MM.1S (cell line): ENCODE measurements at regions not wholly inside any gene's neighbourhood (a gene's known extent, or its start where the extent isn't known, plus 50 kb on each side); places are given as distances from the start of the nearest gene placed in this dataset.
A peak's percentile ranks its signal among the peaks of the same experiment; 100 is the strongest.

Source experiments
- DNase-seq: peaks from one replicate; pipeline ENCODE4 v3.0.0-alpha.2; 2015
- H2AFZ ChIP-seq: fragments of 300-600 bp; sonication (generic); 2 replicates; pipeline ENCODE4 v1.6.0; 2016; ENCODE audit warnings: antibody characterized with exemption, low read length
- H3F3A ChIP-seq: fragments of 300-600 bp; sonication (generic); 2 replicates; pipeline ENCODE4 v1.6.1; 2016; ENCODE audit warnings: mild to moderate bottlenecking, antibody characterized with exemption, low read length, moderate library complexity, mixed read lengths; ENCODE audit not compliant: insufficient read depth
- H3K27ac ChIP-seq: fragments of 300-600 bp; sonication (generic); 2 replicates; pipeline ENCODE4 v1.5.1; 2016; ENCODE audit warnings: mild to moderate bottlenecking, low read length
- H3K27me3 ChIP-seq: fragments of 300-600 bp; sonication (generic); replicated peaks from 2 replicates; pipeline ENCODE4 v1.6.0; 2016; ENCODE audit warnings: low read length; ENCODE audit not compliant: insufficient read depth
- H3K36me3 ChIP-seq: fragments of 300-600 bp; sonication (generic); replicated peaks from 2 replicates; pipeline ENCODE4 v1.6.1; 2016; ENCODE audit warnings: mild to moderate bottlenecking, low read length, mixed read lengths; ENCODE audit not compliant: insufficient read depth
- H3K4me1 ChIP-seq: fragments of 300-600 bp; sonication (generic); 2 replicates; pipeline ENCODE4 v1.6.1; 2016; ENCODE audit warnings: low read length, mixed read lengths
- H3K4me2 ChIP-seq: fragments of 300-600 bp; sonication (generic); 2 replicates; pipeline ENCODE4 v1.6.0; 2016; ENCODE audit warnings: low read depth, low read length
- H3K4me3 ChIP-seq: fragments of 300-600 bp; sonication (generic); 2 replicates; pipeline ENCODE4 v1.5.1; 2016; ENCODE audit warnings: low read length, mixed read lengths
- H3K79me2 ChIP-seq: fragments of 300-600 bp; sonication (generic); 2 replicates; pipeline ENCODE4 v1.6.1; 2016; ENCODE audit warnings: mixed run types, low read length, mixed read lengths
- H3K9ac ChIP-seq: fragments of 300-600 bp; sonication (generic); 2 replicates; pipeline ENCODE4 v1.6.1; 2016; ENCODE audit warnings: low read length, mixed read lengths
- H3K9me2 ChIP-seq: fragments of 300-600 bp; sonication (generic); replicated peaks from 2 replicates; pipeline ENCODE4 v1.6.1; 2016; ENCODE audit warnings: mild to moderate bottlenecking, low read length, mixed read lengths; ENCODE audit not compliant: insufficient read depth
- H3K9me3 ChIP-seq: fragments of 300-600 bp; sonication (generic); replicated peaks from 2 replicates; pipeline ENCODE4 v1.6.1; 2016; ENCODE audit warnings: mild to moderate bottlenecking, low read length, mixed read lengths; ENCODE audit not compliant: insufficient read depth
- H4K20me1 ChIP-seq: fragments of 300-600 bp; sonication (generic); 2 replicates; pipeline ENCODE4 v1.6.1; 2016; ENCODE audit warnings: mild to moderate bottlenecking, low read length, moderate library complexity, mixed read lengths; ENCODE audit not compliant: insufficient read depth
- EZH2 ChIP-seq: fragments of 300-600 bp; sonication (generic); optimal IDR thresholded peaks from 2 replicates; pipeline ENCODE3; 2017; ENCODE audit warnings: low read depth, mild to moderate bottlenecking, antibody characterized with exemption, low read length, mixed read lengths
- EZH2phosphoT487 ChIP-seq: fragments of 300-600 bp; sonication (generic); IDR thresholded peaks from 2 replicates; pipeline ENCODE4 v1.6.1; 2018; ENCODE audit warnings: antibody characterized with exemption, low read length
- TF ChIP-seq, protein P1 (sequence below): fragments of 300-600 bp; sonication (generic); IDR thresholded peaks from 2 replicates; pipeline ENCODE4 v1.5.1; 2016; ENCODE audit warnings: antibody characterized with exemption, low read length, mixed read lengths

DNA sequence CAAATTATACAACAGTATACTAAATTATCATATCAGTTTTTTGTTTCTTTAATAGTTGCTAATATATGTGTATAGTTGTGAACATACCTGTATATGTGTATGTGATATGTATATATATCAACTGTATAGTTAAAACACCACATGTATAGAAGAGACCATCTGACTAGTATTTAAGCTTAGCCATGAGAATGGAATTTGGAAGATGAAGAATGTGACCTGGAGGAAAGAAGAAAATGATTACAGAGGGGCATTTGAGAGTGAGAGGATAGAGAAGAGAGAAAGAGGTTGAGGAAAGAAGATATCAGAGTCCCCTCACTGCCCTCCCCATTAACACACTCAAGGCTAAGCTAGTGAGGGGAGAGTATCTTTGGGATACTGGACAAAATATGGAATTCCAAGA, 335.9 kb downstream of the BCKDHB start:
- no peaks in the 10 kb centered on the region for H3K79me2 ChIP-seq
- no peak overlapping the region for H3K27ac ChIP-seq
- peaks cover 4% of the 10 kb centered on the region; the same call in 1 of the 2 replicates for H3F3A ChIP-seq
- no peaks in the 10 kb centered on the region for H3K9me2 ChIP-seq
- H3K36me3 ChIP-seq, result no peaks in the 10 kb centered on the region
- H3K27me3 ChIP-seq, result no peaks in the 10 kb centered on the region
- no peak overlapping the region for H3K9ac ChIP-seq
- H2AFZ ChIP-seq, result no peak overlapping the region
- TF ChIP-seq EZH2, result no peak
- H4K20me1 ChIP-seq, result no peaks in the 10 kb centered on the region
- no peak overlapping the region for H3K4me2 ChIP-seq
- H3K9me3 ChIP-seq, result no peaks in the 10 kb centered on the region
- no peak overlapping the region for H3K4me3 ChIP-seq
- peaks cover 7% of the 10 kb centered on the region; the same call in 1 of the 2 replicates for H3K4me1 ChIP-seq
- no peak for DNase-seq

DNA sequence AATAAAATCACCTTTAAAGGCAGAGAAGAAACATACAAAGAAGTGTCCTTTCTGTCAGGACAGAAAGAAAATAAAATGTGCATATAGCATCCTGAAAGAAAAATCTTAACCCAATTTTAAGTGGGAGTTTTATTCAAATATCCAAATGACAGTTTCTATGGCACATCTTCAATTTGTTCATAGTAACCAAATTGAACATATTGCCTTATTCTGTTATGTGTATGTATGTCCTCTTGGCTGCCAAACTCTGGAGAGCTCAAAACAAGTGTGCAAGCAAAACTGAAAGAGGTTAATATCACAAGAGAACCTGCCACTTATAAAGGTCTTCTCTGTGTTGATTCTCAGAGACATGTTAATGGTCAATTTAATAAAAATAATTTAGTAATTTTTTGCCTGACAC, 334.7 kb downstream of the BCKDHB start:
- Histone ChIP-seq H3F3A (peaks cover 4% of the 10 kb centered on the region; the same call in 1 of the 2 replicates), H2AFZ (no peak overlapping the region), H3K36me3 (no peaks in the 10 kb centered on the region), H4K20me1 (no peaks in the 10 kb centered on the region), H3K4me2 (peak overlapping the region; percentile 11; the same call in 1 of the 2 replicates), H3K27me3 (no peaks in the 10 kb centered on the region), H3K79me2 (no peaks in the 10 kb centered on the region), H3K9me3 (no peaks in the 10 kb centered on the region), H3K4me1 (peaks cover 7% of the 10 kb centered on the region; the same call in 1 of the 2 replicates), H3K9ac (no peak overlapping the region), H3K4me3 (no peak overlapping the region), H3K9me2 (no peaks in the 10 kb centered on the region), H3K27ac (peak overlapping the region; percentile 23; the same call in 1 of the 2 replicates)
- TF ChIP-seq EZH2 (no peak), EZH2phosphoT487 (no peak)
- TF ChIP-seq, protein P1, sequence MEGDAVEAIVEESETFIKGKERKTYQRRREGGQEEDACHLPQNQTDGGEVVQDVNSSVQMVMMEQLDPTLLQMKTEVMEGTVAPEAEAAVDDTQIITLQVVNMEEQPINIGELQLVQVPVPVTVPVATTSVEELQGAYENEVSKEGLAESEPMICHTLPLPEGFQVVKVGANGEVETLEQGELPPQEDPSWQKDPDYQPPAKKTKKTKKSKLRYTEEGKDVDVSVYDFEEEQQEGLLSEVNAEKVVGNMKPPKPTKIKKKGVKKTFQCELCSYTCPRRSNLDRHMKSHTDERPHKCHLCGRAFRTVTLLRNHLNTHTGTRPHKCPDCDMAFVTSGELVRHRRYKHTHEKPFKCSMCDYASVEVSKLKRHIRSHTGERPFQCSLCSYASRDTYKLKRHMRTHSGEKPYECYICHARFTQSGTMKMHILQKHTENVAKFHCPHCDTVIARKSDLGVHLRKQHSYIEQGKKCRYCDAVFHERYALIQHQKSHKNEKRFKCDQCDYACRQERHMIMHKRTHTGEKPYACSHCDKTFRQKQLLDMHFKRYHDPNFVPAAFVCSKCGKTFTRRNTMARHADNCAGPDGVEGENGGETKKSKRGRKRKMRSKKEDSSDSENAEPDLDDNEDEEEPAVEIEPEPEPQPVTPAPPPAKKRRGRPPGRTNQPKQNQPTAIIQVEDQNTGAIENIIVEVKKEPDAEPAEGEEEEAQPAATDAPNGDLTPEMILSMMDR, result no peak
- no peak for DNase-seq

DNA sequence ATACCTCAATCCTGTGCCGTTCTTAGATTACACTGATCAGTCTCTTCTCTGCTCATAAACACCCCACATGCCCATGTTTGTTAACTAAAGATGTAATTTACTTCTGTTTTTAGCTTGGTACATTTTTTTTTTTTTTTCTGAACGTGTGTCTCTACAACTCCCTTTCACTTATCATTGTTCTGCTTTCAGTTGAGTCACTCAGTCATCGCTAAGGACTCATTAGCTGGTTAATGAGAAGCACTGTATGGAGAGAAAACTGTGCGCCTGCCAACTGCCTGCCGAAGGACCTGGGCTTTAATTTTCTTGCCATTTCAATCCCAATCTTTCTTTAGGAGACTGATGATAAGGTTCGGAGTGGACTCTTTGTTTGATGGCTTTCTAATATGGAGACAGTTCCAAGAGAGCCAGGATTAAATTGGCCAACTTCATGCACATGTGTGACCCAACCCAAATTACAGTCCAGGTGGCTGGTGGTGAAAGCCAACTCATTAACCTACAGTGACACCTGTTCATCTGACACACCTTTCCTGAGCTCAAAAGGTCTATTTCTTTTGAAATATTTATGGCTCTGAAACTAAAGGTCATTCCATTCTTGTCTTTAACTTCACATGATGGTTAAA, 334.1 kb downstream of the BCKDHB start:
- no peak overlapping the region for H2AFZ ChIP-seq
- H3K9me3 ChIP-seq, result no peaks in the 10 kb centered on the region
- no peaks in the 10 kb centered on the region for H3K9me2 ChIP-seq
- peaks cover 7% of the 10 kb centered on the region; the same call in 1 of the 2 replicates for H3K4me1 ChIP-seq
- H3F3A ChIP-seq, result peaks cover 4% of the 10 kb centered on the region; the same call in 1 of the 2 replicates
- no peak overlapping the region for H3K4me3 ChIP-seq
- TF ChIP-seq, protein P1, result no peak
- no peak for TF ChIP-seq EZH2
- TF ChIP-seq EZH2phosphoT487, result no peak
- no peak overlapping the region for H3K9ac ChIP-seq
- H3K79me2 ChIP-seq, result no peaks in the 10 kb centered on the region
- H3K27ac ChIP-seq, result peak overlapping the region; percentile 23; the same call in 1 of the 2 replicates
- H3K27me3 ChIP-seq, result no peaks in the 10 kb centered on the region
- no peaks in the 10 kb centered on the region for H4K20me1 ChIP-seq
- DNase-seq, result peak; percentile 21
- peak overlapping the region; percentile 11; the same call in 1 of the 2 replicates for H3K4me2 ChIP-seq
- no peaks in the 10 kb centered on the region for H3K36me3 ChIP-seq
